HG02870 (cell line): ENCODE measurements at regions not wholly inside any gene's neighbourhood (a gene's known extent, or its start where the extent isn't known, plus 50 kb on each side); places are given as distances from the start of the nearest gene placed in this dataset.
"Not testable (repeated sequence)": the region's sequence is repeated elsewhere in the genome, so short reads cannot be mapped to it uniquely, and the experiment has no call there.

ENCODE experiments used
- ATAC-seq: cut with Tn5 transposase; IDR thresholded peaks from one replicate; pipeline ENCODE4 v1.9.1; 2021; ENCODE audit warnings: mild to moderate bottlenecking, moderate library complexity; ENCODE audit not compliant: unreplicated experiment

GRCh38 chr18:1393929-1394328 lies 489.3 kb downstream of the ADCYAP1 start:
- ATAC-seq, result no peak

- ATAC-seq, result no peak
Measured at GRCh38 chr18:1394426-1394825, 489.8 kb downstream of the ADCYAP1 start.

- no peak for ATAC-seq
Measured at GRCh38 chr18:1394966-1395365, 490.3 kb downstream of the ADCYAP1 start.

GRCh38 chr18:1408376-1408775 lies 503.7 kb downstream of the ADCYAP1 start:
- ATAC-seq, result no peak

GRCh38 chr18:1412655-1413322 lies 508.1 kb downstream of the ADCYAP1 start:
- no peak for ATAC-seq

DNA sequence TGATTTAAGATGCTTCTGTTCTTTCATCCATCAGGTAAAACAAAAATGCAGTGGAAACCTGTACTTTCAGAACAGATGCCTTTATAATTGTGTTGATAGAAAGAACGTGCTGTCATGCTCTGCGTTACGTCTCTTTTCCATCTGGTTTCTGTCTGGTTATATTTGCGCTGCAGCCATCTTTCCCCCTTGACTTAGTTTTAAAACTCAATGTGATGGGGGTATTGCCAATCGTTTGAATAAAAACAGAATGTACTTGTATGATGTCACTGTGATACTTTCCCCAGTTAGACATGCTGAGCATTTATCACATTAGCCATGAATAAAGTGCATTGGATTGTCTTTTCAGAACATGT lies 508.6 kb downstream of the ADCYAP1 start:
- no peak for ATAC-seq

- no peak for ATAC-seq
Measured at GRCh38 chr18:1416074-1416473, 511.4 kb downstream of the ADCYAP1 start.

GRCh38 chr18:1421502-1421901 lies 516.8 kb downstream of the ADCYAP1 start:
- no peak for ATAC-seq

DNA sequence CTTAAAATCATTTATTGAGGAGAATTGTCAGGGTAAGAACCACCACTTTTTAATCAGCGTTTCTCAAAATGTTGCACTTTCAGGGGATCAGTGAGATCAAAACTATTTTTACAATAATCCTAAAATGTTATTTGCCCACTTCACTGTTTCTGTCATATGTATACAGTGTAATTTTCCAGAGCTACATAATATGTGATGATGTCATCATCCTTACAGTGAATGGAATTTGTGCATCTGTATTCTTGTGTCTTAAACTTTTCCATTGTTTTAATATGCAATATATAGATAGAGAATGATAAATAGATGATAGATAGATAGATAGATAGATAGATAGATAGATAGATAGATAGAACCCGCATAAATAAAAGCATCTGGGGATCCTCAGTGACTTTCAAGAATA lies 518.0 kb downstream of the ADCYAP1 start:
- no peak for ATAC-seq

- ATAC-seq, result no peak
Measured at GRCh38 chr18:1425679-1426078, 521.0 kb downstream of the ADCYAP1 start.

- ATAC-seq, result no peak
Measured at GRCh38 chr18:1435487-1435886, 530.8 kb downstream of the ADCYAP1 start.

DNA sequence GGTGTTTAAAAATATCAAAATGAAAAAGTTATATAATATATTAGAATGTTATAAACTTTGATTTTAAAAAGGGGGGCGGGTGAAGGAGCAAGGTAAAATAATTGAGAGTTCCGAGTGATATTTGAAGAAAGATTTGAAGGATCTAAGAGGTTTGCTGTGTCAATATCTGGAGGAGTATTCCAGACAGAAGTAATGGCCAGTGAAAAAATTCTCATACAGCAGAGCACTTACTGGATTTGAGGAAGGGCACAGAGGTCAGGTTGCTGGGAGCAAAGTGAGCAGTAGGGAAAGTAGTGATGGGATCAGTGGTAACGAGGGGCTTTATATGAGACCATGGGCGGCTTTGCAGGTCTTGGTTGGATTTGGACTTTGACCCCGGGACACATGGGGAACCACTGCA lies 531.5 kb downstream of the ADCYAP1 start:
- no peak for ATAC-seq

GRCh38 chr18:1438458-1438910 lies 533.8 kb downstream of the ADCYAP1 start:
- ATAC-seq, result no peak

DNA sequence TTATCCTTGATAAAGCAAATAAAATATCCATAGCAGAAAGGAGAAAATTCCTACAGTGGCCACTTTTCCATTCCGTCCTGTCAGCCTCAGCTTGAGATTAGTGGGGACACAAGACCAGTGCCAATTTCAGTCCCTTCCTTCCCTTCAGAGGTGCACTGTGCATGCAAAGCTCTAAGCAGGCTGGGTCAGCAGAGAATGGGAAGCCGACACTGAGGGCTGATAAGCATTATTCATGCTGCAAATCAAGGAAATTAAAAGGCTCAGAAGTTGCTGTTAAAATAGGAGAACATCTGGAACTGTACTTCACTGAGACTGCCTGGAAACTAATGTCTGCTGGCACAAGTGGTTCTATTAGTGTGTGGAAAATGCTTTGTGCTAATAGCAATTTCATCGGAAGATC lies 534.3 kb downstream of the ADCYAP1 start:
- ATAC-seq, result no peak

- not testable (repeated sequence) for ATAC-seq
Measured at GRCh38 chr18:1444062-1444461, 539.4 kb downstream of the ADCYAP1 start.

DNA sequence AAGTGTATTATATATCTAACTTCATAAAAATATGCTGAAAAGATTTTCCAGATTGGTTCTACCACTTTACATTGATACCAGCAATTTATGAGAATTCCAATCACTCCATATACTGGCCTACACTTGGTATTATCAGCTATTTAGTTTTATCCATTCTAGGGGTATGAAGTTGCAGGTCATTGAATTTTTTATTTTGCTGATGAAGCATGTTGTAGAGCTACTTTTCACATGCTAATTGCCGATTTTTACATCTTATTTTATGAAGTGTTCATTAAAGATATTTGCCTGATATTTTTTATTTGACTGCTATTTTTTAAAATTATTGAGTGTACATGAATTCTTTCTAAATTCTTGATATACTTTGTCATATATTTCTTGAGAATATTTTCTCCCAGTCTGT lies 542.1 kb downstream of the ADCYAP1 start:
- ATAC-seq, result no peak

DNA sequence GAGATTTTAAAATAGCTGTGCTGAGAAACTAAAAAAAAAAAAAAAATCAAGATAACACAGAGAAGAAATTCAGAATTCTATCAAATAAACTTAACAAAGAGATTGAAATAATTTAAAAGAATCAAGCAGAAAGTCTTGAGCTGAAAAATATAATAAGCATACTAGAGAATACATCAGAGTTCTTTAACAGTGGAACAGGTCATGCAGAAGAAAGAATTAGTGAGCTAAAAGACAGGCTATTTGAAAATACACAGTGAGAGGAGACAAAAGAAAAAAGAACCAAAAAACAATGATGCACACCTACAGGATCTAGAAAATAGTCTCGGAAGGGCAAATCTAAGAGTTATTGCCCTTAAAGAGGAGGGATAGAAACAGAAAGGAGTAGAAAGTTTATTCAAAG lies 548.1 kb downstream of the ADCYAP1 start:
- ATAC-seq, result no peak

GRCh38 chr18:1455605-1456004 lies 550.9 kb downstream of the ADCYAP1 start:
- ATAC-seq, result no peak

GRCh38 chr18:1458547-1458946 lies 553.9 kb downstream of the ADCYAP1 start:
- no peak for ATAC-seq

- no peak for ATAC-seq
Measured at GRCh38 chr18:1463981-1464380, 559.3 kb downstream of the ADCYAP1 start.

DNA sequence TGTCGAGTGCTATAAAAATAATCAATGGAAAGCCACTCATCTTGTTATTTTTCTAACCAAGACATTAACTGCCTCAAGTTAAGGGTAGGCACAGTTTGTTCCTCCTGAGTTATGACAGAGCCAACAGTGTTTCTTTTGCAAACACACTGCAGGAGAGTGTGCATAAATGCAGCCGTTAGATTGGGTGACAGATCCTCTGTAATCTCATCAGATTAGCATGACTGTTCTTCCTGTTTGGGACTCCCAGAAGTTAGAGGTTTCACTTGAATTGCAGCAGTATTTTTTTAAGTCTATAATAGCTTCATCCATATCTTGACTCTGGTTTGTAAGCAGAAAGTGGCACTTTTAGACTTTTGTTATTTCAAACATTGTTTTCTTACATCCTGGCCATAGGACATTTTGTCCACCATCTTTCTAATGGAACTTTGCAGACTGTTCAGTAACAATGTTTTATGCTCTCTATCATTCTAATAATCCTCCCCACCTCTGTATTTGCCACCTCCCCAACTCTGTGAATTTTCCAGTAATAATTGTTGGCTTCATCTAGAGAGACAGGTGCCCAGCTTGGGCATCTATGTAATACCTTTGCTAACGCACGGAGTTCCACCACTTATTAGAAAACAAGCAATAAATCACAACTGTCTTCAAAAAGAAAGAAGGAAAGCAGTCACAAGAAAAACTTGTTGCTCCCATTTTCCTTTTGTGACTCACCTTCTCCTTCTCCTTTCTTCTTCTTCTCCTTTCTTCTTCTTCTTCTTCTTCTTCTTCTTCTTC lies 560.0 kb downstream of the ADCYAP1 start:
- no peak for ATAC-seq

DNA sequence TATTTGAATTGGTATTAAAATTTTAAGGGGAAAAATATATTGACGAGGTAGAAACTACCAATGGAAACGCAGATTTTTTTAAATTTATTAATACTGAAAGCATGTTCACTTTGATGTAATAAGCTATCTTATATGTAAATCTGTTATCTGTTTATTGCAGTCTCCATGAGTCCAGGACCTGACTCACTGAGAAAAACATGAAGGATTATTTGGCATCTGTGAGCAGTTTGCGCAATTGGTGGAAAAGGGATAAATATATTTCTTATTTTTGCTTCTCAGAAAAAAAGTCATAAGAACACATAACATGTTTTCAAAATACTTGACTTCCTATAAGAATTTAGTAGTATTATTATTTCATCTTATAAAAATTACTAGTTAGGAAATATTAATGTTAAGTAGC lies 561.4 kb downstream of the ADCYAP1 start:
- ATAC-seq, result no peak
